Nucleus accumbens (tissue), 56 donors: ENCODE measurements at regions not wholly inside any gene's neighbourhood (a gene's known extent, or its start where the extent isn't known, plus 50 kb on each side); places are given as distances from the start of the nearest gene placed in this dataset.
"Not testable (repeated sequence)": the region's sequence is repeated elsewhere in the genome, so short reads cannot be mapped to it uniquely, and the experiment has no call there.

Experiments used
- DNase-seq, 56 donors: peaks; one replicate each; lab custom pipeline; 2025; lab: John Stamatoyannopoulos, UW

DNA sequence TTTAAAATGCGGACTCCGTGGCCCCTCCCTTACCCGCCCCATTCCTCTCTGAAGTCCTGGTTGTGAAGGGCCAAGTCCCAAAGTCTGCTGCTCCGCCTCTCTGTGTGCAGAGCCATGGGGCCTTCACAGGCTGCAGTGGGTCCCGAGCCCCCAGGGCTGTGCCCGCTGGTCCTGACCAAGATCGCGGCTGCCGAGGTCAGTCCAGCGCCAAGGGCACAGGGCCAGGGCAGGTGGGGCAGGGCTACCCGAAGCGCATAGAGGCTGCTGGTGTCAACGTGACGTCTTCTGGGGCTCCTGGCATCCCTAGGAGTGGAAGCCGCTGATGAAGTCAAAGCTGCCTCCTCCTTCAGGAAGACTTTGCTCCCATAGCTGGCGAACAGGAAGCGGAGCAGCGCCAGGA, 858.8 kb downstream of the TUBA3C start:
- DNase-seq, result not testable (repeated sequence)

DNA sequence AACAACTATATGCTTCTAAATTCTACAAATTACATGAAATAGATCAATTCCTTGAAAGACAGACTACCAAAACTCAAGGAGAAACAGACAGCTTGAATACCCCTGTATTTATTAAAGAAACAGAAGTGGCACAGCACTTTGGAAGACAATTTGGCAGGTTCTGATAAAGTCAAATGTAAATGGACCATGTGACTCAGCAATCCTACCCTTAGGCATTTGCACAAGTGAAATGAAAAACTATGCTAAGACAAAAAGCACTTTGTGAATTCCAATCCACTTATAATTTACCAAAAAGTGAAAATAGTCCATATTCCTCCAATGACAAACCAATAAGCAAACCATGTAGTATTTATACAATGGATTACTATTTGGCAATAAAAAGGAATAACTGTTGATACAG, 862.0 kb downstream of the TUBA3C start:
- DNase-seq, result not testable (repeated sequence)

DNA sequence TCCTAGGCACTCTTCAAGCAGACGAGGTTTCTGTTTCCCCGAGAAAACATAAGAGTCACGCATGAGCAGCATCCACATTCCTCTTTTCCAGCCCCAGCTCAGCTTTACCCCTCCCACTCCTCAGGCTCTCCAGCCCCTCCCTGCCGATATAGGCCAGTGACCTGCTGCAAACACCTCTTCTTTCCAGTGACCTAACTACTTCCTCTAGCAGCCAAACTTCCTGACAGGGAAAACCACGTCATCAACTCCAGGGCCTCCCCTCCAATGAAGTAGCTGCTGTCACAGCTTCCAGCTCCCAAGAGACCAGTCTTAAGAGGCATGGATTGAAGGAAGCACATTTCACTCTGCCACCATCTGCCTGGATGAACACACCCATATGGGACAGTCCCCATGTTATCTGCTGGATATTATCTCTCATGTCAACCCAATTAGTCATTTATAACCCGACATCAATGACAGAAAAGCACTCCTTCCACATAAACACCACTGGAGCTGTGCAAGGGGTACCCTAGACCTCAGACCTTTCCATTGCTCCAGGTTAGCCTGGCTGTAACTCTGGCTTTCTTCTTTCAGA, 878.3 kb downstream of the TUBA3C start:
- DNase-seq, result not testable (repeated sequence)

DNA sequence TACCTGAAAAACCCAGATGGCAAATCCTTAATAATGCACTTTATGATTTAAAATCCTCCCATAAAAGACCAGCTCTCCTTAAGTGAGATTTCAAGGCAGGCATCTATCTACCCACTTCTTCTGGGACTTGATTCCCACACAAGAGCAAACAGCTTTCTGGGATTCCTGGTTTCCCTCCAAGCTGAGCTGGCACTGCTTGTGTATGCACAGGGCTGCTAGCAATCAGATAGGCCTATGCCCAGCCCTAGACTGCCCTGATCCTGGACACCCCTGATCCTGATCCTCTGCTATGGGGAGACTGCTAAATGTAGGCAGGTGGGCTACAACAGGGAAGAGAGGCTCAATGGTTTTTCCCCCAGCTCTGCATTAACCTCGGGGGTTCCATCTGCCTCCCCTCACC, 880.7 kb downstream of the TUBA3C start:
- not testable (repeated sequence) for DNase-seq

DNA sequence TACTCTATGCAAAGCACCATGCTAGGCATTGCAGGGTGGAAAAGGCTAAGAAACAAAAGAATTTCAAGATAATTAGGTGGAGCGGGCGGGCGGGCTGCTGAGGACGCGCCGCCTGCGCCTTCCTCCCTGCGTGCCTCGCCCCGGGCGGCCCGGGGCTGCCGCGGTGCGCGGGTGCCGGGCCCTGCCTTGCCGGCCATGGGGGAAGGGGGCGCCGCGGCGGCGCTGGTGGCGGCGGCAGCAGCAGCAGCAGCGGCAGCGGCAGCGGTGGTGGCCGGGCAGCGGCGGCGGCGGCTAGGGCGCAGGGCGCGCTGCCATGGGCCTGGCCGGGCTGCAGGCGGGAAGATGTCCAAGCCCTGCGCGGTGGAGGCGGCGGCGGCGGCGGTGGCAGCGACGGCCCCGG, 884.3 kb downstream of the TUBA3C start:
- not testable (repeated sequence) for DNase-seq

DNA sequence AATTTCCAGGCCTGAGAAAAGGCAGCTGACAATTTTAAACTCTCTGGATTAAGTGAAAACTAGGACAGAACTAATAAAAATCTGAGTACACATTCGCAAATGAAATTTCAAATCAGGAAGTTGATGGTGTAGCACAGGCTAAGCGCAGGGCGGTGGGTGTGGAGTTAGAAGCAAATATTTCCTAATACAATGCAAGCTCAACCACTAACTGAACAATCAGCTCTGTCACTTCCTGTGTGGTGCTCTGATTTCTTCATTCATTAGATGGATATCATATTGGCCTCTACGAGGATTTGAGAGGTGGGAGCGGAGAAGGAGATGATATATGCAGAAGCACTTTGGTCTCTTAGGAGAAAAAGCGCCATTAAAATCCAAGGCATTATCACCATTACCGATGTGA, 885.0 kb downstream of the TUBA3C start:
- not testable (repeated sequence) for DNase-seq

DNA sequence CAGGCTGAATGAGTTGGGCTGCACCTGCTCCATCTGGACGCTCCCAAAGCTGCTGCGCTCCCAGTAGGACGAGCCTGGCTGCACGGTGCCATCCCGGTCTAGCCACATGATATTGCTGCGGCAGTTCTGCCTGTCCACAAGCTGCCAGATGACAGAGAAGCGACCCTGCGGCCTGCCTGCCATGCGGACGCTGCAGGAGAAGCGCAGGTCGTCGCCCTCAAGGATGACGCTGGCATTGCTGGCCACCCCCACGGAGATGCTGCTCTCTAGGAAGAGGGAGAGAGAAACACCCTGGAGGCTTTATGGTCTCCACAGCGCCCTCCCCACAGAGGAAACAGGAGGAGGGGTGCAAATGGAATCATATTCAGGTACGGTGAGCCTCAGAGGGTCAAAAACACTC, 887.3 kb downstream of the TUBA3C start:
- not testable (repeated sequence) for DNase-seq

DNA sequence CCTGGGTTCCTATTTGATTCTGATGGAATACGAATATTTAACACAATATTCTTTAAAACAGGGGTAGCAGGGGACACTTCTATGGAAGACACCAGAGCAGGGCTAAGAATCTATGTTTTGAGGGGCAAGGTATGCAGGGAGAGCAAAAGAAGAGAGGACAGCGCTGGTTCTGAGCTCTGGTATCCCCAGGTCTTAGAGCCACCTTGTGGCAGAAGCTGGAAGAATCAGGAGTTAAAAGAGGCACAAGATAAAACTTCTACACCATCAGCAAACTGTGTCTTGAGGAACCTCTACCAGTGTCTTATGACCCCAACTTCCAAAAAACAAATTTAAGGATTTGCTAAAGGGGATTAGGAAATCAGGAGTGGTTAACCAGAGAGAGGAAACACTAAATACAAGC, 894.8 kb downstream of the TUBA3C start:
- DNase-seq, result not testable (repeated sequence)

DNA sequence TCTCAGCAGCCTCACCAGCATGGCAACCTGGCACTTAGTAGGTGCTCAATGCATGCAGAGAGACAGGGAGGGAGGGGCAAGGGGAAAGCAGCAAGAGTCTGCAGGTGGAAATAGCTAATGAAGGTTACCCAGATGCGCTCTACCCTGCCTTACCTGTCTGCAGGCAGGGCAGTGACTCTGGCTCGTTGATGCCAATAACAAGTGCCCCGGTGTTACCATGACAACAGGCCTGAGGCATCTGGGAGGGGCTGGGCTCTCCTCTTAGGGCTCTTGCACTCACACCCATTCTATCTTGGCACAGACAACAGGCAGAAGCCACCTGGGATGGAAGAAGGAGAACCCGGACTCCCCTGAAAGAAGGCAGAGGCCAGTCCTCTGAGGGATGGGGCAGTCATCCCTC, 896.0 kb downstream of the TUBA3C start:
- not testable (repeated sequence) for DNase-seq

DNA sequence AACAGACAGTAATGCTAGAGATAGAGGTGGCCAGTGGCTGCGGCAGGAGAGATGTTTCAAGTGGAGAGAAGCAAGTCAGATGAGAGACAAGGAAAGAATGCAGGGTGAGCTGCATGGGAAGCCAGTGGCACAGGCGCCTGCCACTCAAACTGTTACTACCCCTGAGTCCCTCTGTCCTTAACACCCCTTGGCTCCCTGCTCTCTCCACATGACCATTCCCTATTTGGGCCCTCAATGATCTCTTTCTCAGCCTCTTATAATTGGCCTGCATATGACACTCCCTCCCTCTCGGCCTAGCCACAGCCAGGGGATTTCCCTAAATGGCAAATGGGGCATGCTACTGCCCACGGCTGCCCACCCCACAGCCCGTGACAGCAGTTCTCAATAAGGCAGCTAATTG, 897.6 kb downstream of the TUBA3C start:
- not testable (repeated sequence) for DNase-seq

DNA sequence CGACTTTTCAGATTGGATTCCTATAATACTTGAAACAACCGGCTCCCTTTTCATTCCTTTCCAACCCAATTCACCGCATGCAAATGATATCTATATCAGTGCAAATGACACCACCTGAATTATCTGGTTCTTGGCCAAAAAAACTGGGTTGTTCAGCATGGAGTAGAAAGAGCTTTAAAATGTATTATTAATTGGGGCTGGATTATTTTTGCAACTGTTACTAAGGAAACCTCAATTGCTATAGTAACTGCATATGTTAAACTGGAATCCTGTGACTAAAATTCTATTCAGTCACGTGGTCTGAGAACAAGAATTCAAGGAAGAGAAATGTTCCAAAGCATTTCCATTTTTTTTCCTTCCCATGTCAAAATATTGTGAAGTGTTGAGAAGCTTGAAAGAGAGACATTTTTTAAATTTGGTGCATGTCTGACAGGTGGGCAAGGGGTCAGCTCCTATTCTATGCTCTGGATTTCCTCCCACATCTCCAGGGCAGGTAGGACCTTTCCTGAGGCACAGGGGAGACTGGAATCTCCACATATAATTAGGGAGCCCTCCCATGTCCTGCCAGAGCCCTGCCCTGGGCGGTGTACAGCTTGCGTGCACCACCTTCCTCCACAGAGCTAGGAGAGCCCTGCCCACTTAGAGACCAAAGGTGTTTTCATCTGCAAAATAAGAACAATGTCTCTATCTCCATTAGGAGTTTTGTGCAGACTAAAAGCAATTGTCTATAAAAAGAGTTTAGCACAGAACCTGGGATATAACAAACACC, 899.6 kb downstream of the TUBA3C start:
- not testable (repeated sequence) for DNase-seq

DNA sequence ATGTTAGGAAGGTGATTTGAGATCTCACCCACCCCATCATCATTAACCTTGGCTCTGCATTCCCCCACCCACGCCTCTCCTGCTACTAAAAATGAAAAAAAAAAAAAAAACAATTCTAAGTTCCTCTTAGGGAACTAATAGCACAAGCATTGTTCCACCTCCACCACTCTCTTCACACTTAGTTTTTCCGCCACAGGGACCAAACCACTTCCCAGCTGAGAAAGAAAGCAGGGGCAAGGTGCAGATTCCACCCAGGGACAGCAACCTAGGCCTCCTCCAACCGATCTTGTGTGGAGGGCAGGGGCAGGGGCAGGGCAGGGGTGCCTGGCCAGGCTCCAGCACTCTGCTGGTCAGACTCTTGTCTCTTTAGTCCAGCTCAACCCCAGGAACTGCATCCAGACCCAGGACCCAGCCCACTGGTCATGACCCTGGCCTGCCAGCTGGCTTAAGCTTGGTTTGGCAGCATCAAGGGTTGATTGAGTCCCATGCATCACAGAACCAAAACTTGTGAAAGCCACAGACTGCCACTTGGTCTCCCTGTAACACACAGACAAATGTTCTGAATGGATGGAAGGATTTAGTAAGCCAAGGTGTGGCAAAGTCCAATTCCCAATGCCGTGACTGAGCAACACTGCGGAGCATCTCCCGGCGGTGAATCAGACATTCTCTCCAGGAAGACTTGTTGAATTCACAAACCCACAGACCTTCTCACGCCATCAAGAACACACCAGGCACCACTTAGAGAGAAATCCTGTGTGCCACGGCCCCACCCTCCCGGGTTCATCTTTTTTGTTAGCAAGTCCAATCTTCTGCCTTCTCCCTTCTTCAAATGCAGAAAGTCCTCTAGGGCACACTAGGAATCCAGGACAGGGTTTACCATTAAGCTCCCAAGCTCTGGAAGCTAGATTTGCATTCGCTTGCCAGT, 900.5 kb downstream of the TUBA3C start:
- peak in 3 of 56 donors; percentile 1 to 6 (median 3) for DNase-seq

DNA sequence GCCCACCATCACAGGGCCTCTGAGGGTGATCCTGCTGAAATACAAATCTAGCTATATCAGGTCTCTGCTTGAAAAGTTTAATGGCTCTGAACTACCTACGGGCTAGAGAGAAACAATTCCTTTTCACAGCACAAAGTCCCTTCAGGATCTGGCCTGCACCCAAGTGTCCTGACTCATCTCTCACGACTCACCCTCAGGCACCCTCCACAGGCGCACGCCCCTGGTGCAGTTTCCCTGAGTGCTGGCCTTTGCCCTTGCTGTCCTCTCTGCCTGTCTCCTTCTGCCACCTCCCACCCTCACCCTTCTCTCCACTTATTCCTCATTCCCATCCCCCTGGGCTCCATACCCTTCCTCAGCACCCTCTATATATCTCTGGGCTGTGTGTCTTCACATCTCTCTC, 901.7 kb downstream of the TUBA3C start:
- DNase-seq, result not testable (repeated sequence)

DNA sequence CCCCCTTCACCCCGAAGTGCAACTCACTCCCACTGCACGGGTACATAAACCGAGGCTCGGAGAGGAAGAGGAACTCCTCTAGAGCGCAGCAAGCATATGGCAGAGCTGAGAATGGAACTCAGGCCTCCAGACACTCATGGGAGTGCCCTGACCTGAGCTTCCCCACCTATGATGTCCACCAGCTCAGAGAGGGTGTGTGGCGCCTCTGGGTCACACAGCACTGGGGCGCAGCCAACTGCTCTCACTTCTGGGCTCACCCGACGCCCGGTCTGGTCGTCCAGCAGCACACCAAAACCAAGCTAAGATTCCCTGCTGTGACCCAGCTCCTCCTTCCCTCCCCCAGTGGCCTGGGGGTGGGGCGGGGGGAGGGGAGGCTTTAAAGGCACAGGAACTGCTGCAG, 904.3 kb downstream of the TUBA3C start:
- DNase-seq, result not testable (repeated sequence)

DNA sequence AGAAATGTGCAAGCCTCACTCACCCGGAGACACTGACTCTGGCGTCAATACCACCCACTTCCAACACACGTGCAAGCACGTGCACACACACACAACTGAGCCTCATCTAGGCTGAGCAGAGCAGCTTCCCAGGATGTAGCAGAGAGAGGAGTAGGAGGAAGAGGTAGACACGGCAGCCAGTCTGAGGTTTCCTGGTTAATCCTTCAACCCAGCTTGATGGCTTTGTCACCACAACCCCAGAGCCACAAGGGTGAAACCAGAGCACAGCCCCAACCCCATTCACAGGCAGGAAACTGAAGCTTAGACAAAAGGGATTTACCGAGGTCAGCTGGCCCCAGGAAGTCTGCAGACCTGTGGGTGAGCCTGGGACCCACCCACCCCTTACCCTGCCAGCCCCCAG, 905.3 kb downstream of the TUBA3C start:
- not testable (repeated sequence) for DNase-seq

DNA sequence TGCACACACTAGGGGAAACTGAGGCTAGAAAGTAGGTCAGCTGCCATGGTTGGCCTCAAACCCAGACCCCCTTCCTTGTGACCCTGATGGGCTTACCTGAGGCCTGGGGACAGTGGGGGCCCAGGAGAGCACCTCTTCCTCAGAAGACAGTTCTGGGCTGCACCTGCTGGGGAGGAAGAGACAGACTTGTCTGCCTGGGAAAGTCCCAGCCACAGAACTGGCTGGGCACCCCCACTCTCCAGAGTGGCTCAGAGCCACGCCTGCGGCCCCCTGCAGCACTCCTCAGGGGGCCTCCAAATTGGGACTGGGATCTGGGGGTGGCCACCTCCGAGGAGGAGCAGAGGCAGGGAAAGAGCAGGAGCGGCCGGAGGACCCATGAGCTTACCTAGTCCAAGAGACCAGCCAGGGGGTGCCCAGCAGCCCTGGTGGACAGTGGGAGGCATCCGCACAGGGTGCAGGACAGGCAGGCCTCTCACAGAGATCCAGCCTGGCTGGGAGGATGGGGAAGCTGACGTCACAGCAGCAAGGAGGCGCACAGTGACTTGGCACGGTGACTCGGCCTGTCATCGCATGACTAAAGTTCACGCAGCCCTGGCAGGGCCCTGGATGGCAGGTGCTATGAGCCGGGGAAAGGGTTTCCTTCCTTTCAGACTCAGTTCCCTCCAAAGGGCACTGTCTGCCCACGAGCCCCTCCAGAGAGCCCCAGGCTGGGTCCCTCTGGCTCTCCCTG, 907.7 kb downstream of the TUBA3C start:
- DNase-seq, result not testable (repeated sequence)

DNA sequence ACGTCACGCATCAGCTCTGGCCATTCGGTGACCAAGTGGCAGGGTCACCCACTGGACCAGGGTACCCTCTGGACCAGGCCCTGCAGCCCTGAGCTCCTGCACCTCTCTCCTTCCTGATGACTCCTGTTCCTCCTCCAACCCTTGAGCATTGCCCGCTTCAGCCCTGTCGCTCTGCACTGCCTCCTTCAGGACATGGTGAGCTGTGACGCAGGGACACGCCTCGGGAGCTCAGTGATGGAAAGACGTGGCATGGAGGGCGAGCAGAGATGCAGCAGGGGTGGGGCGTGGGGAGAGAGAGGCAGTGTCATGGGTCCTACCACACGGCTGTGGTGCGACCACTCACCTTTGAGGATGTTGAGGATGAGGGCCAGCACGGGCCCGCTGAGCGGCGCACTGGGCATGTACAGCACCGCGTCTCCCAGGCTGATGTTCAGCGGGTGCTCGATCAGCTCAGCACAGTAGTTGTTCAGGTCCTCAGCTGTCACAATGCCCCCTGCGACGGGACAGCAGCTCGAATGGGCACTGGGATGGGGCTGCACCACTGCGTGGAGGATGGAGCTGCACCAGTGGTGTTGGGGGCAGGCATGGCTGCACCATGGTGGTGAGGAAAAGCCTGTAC, 922.7 kb downstream of the TUBA3C start:
- not testable (repeated sequence) for DNase-seq

DNA sequence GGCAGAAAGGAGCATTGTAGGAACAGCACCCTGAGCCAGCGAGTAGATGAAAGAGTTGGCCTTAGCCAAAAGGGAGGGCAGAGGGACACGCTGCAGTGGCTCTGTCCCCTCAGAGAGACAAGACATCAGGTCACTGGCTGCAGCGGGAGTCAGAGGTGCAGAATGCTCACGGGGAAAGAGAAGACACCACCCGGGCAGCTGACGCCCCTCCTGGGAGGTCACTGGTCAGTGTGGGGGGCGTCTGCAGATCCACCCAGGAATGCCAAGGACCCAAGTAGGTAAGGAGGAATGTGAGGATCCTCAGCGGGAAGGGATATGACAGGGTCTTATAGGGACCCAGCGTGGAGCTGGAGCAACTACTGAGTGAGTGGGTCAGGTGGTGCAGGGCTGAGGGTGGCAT, 923.9 kb downstream of the TUBA3C start:
- not testable (repeated sequence) for DNase-seq

DNA sequence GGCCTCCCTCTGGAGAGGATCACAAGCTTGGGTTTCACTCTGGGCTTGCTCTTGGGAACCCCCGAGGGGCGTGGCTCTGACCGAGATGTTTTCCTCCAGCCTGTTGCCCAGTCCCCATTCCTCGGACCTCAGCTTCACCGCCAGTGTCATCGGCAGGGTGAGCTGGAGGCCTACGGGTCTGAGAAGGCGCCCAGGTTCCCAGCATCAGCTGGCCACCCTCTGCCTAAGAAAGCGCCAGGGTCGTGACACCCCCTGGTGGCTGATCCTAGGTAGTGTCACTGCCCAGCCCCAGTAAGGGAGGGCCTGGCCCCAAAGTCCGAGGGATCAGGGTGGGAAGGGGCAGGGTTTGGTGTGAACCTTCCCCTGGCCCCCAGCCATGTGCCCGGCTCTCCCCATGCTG, 928.8 kb downstream of the TUBA3C start:
- not testable (repeated sequence) for DNase-seq
